ENCODE measurements at regions not wholly inside any gene's neighbourhood (a gene's known extent, or its start where the extent isn't known, plus 50 kb on each side); places are given as distances from the start of the nearest gene placed in this dataset.

DNA sequence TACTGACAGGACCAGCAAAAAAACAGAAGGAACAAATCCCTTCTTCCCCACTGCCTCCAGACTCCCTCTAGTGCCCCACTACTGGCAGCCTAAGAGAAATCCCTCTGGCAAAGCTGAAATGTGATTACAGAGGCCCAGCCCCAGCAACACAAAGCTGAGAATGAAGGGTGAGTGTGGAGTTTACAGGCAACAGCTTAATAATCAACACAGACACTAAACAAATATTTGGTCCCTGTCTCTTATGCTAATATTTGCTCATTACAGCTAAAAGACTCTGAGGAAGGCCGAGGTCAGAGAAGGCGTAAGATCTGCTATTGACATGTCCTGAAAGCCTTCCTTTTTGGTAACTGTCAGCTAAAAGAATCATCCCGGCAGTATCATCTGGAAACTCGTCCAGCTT is 308.5 kb upstream of the RASGRP1 start (continued):
- TF ChIP-seq ZKSCAN1 (IDR thresholded peaks at IDR 0.05; ENCODE audit: low read length) = no peak
- TF ChIP-seq, protein P1, sequence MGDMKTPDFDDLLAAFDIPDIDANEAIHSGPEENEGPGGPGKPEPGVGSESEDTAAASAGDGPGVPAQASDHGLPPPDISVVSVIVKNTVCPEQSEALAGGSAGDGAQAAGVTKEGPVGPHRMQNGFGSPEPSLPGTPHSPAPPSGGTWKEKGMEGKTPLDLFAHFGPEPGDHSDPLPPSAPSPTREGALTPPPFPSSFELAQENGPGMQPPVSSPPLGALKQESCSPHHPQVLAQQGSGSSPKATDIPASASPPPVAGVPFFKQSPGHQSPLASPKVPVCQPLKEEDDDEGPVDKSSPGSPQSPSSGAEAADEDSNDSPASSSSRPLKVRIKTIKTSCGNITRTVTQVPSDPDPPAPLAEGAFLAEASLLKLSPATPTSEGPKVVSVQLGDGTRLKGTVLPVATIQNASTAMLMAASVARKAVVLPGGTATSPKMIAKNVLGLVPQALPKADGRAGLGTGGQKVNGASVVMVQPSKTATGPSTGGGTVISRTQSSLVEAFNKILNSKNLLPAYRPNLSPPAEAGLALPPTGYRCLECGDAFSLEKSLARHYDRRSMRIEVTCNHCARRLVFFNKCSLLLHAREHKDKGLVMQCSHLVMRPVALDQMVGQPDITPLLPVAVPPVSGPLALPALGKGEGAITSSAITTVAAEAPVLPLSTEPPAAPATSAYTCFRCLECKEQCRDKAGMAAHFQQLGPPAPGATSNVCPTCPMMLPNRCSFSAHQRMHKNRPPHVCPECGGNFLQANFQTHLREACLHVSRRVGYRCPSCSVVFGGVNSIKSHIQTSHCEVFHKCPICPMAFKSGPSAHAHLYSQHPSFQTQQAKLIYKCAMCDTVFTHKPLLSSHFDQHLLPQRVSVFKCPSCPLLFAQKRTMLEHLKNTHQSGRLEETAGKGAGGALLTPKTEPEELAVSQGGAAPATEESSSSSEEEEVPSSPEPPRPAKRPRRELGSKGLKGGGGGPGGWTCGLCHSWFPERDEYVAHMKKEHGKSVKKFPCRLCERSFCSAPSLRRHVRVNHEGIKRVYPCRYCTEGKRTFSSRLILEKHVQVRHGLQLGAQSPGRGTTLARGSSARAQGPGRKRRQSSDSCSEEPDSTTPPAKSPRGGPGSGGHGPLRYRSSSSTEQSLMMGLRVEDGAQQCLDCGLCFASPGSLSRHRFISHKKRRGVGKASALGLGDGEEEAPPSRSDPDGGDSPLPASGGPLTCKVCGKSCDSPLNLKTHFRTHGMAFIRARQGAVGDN (CRISPR knock-in tag; IDR thresholded peaks at IDR 0.05) = no peak
- no peak for TF ChIP-seq U2AF1 (optimal IDR thresholded peaks at IDR 0.05; ENCODE audit: low read depth, low read length)
- no peak for TF ChIP-seq GMEB2 (CRISPR knock-in tag; IDR thresholded peaks at IDR 0.05; ENCODE audit: low read depth)
- no peak for TF ChIP-seq ZNF891 (CRISPR knock-in tag; IDR thresholded peaks at IDR 0.05)
- no peak for TF ChIP-seq SMAD3 (CRISPR knock-in tag; IDR thresholded peaks at IDR 0.05)
- TF ChIP-seq ZNF747 (CRISPR knock-in tag; IDR thresholded peaks at IDR 0.05; ENCODE audit: borderline replicate concordance) = no peak
- TF ChIP-seq ZNF567 (CRISPR knock-in tag; IDR thresholded peaks at IDR 0.05; ENCODE audit: borderline replicate concordance) = no peak
- no peak for TF ChIP-seq BCL3 (CRISPR knock-in tag; IDR thresholded peaks at IDR 0.05)
- TF ChIP-seq TMF1 (CRISPR knock-in tag; IDR thresholded peaks at IDR 0.05; ENCODE audit: low read depth) = no peak
- TF ChIP-seq SIX4 (CRISPR knock-in tag; IDR thresholded peaks at IDR 0.05) = no peak
- 0 out of 2 replicates have a peak, but pooled peaks have one; percentile 38 for TF ChIP-seq NCOA2 (CRISPR knock-in tag; IDR thresholded peaks at IDR 0.05)
- no peak for TF ChIP-seq TAF1 (CRISPR knock-in tag; IDR thresholded peaks at IDR 0.05)
- TF ChIP-seq STAT6 (CRISPR knock-in tag; IDR thresholded peaks at IDR 0.05; ENCODE audit: borderline replicate concordance) = no peak
- no peak for TF ChIP-seq ZNF253 (CRISPR knock-in tag; IDR thresholded peaks at IDR 0.05; ENCODE audit: borderline replicate concordance)
- TF ChIP-seq CREB1 (IDR thresholded peaks at IDR 0.05) = no peak
- TF ChIP-seq CREB1 (CRISPR knock-in tag; IDR thresholded peaks at IDR 0.05) = no peak
- no peak for TF ChIP-seq ZNF780A (CRISPR knock-in tag; IDR thresholded peaks at IDR 0.05)
- TF ChIP-seq ARNTL (CRISPR knock-in tag; IDR thresholded peaks at IDR 0.05) = no peak
- TF ChIP-seq ERF (CRISPR knock-in tag; IDR thresholded peaks at IDR 0.05) = no peak
- TF ChIP-seq ZBTB7B (CRISPR knock-in tag; IDR thresholded peaks at IDR 0.05) = no peak
- no peak for TF ChIP-seq ZFP36 (IDR thresholded peaks at IDR 0.05; ENCODE audit: borderline replicate concordance, low read depth, low read length, partially characterized antibody)
- TF ChIP-seq PCBP2 (optimal IDR thresholded peaks at IDR 0.05; ENCODE audit: low read depth, low read length, poor library complexity, severe bottlenecking) = no peak
- TF ChIP-seq GATAD2A (CRISPR knock-in tag; IDR thresholded peaks at IDR 0.05) = peak; percentile 65
